ENCODE measurements at regions not wholly inside any gene's neighbourhood (a gene's known extent, or its start where the extent isn't known, plus 50 kb on each side); places are given as distances from the start of the nearest gene placed in this dataset.

- TF ChIP-seq POLR2A (IDR thresholded peaks at IDR 0.05) (no peak), CTCF (IDR thresholded peaks at IDR 0.05) (no peak)
These were observed 114.6 kb upstream of the THY1 start for GRCh38 chr11:119537306-119538253.
